Panc1 (cell line): ENCODE measurements at regions not wholly inside any gene's neighbourhood (a gene's known extent, or its start where the extent isn't known, plus 50 kb on each side); places are given as distances from the start of the nearest gene placed in this dataset.

Experiments
- ATAC-seq: fragments of 200-7000 bp; cut with Tn5 transposase; 2 replicates; pipeline ENCODE4 v1.9.1; 2020; ENCODE audit warnings: mild to moderate bottlenecking, moderate library complexity
- BruUV-seq: library from RNA; stranded (reverse); fragments of 400-500 nt; replicated peaks from 2 replicates; lab custom pipeline; 2021; lab: Mats Ljungman, UMichigan
- CTCF ChIA-PET: fragments of 300-600 bp; sonication (Branson Sonifier 250); formaldehyde crosslinking; loops from one replicate; lab custom pipeline; 2022; ENCODE audit warnings: antibody characterized with exemption; lab: Charles Lee
- POLR2A ChIA-PET: fragments of 300-600 bp; sonication (Branson Sonifier 250); formaldehyde crosslinking; loops from one replicate; lab custom pipeline; 2022; ENCODE audit warnings: antibody characterized with exemption; lab: Charles Lee
- DNase-seq: peaks from one replicate; pipeline ENCODE4 v3.0.0-alpha.2; 2010; ENCODE audit warnings: low read depth, low spot score
- H3K27ac ChIP-seq: 2 replicates; pipeline ENCODE4 v1.5.1; 2011; ENCODE audit warnings: mild to moderate bottlenecking, low read length, inconsistent platforms
- H3K27me3 ChIP-seq: fragments of 200-500 bp; sonication (Bioruptor generic); 2 replicates; pipeline ENCODE4 v1.6.0; 2014; ENCODE audit warnings: low read length, inconsistent platforms; ENCODE audit not compliant: control insufficient read depth, insufficient read depth
- H3K36me3 ChIP-seq: fragments of 200-500 bp; sonication (Bioruptor generic); 2 replicates; pipeline ENCODE4 v1.5.1; 2014; ENCODE audit warnings: inconsistent platforms, mild to moderate bottlenecking, low read length, moderate library complexity; ENCODE audit not compliant: control insufficient read depth, insufficient read depth
- H3K4me1 ChIP-seq: 2 replicates; pipeline ENCODE4 v1.5.1; 2011; ENCODE audit warnings: inconsistent platforms, mild to moderate bottlenecking, low read length, moderate library complexity; ENCODE audit not compliant: control insufficient read depth, insufficient read depth
- H3K4me3 ChIP-seq, 2 experiments: 2 replicates each; pipeline ENCODE4 v1.5.1; 2011 to 2012; ENCODE audit warnings: low read depth in 2 of 2, low read length in 2 of 2, mild to moderate bottlenecking in 2 of 2, inconsistent platforms in 1 of 2, moderate library complexity in 1 of 2
- H3K9me3 ChIP-seq: fragments of 200-500 bp; sonication (Bioruptor generic); 2 replicates; pipeline ENCODE4 v1.5.1; 2014; ENCODE audit warnings: low read depth, mild to moderate bottlenecking, inconsistent platforms, low read length, moderate library complexity; ENCODE audit not compliant: control insufficient read depth, insufficient read depth
- POLR2AphosphoS5 ChIP-seq: IDR thresholded peaks from 2 replicates; pipeline ENCODE4 v1.6.1; 2012; ENCODE audit warnings: mild to moderate bottlenecking, low read depth, low read length, moderate library complexity
- SIN3A ChIP-seq: IDR thresholded peaks from 2 replicates; pipeline ENCODE4 v1.6.1; 2012; ENCODE audit warnings: low read depth, mild to moderate bottlenecking, low read length, moderate library complexity, borderline replicate concordance; ENCODE audit not compliant: insufficient read depth
- TCF7L2 ChIP-seq: IDR thresholded peaks from 2 replicates; pipeline ENCODE4 v1.6.1; 2011; ENCODE audit warnings: mild to moderate bottlenecking, low read depth, low read length, inconsistent platforms
- in situ Hi-C: cut with HindIII; loops from 2 replicates; pipeline ENCODE4 v1.10.0; 2016; ENCODE audit warnings: low sequenced_read_pairs, low pct_unique_long_range_greater_than_20kb
- intact Hi-C: fragments of 100-400 bp; cut with micrococcal nuclease; formaldehyde crosslinking; loops from one replicate; pipeline ENCODE4 v1.10.0; 2022; ENCODE audit not compliant: unreplicated experiment
- TF ChIP-seq, protein P1 (sequence below): fragments of 450-650 bp; IDR thresholded peaks from 2 replicates; pipeline ENCODE4 v1.5.1; 2017; ENCODE audit warnings: mild to moderate bottlenecking
- TF ChIP-seq, protein P2 (sequence below), 2 experiments: IDR thresholded peaks; 2 replicates each; pipeline ENCODE4 v1.6.1; 2011 to 2012; ENCODE audit warnings: low read depth in 2 of 2, control low read depth in 1 of 2, low read length in 1 of 2, mild to moderate bottlenecking in 1 of 2, moderate library complexity in 1 of 2; ENCODE audit not compliant: insufficient read depth in 1 of 2

DNA sequence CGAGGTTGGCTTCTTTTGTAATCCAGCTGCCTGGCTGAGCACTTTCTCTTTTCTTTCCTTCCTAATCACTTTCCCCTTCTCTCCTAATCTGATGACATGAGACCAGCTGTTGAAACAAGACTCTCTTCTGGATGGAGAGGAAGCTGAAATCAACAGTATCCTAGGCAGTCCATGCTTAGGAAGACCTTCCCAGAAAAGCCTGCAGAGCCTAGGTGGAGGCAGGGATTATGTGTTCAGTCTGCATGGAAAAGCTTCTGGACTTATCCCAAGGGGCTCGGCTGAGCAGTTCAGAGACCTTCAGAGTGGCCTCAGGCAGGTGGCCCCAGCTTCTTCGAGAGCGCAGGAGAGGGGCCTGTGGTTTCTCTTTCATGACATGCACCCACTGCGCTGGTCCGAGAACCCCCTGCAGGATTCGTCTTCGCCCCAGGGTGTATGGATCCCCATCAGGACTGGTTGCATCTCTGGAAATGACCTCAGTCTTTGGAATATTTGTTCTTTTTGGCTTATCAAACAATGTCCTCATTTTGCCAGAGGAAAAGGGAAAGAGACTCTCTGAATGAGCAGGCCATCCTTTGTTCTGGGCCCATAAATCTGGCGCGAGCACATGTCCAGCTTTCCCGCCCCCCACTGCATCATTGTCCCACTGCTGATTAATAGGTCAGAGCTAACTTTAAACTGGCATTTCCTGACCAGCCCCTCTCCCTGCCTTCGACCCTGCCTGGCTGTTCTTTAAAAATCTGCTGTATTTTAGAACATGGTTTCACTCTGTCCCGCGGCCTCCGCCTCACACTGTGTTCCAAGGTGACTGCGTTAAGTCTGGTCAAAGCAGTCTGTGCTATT, 177.9 kb upstream of the KLF4 start:
- in situ Hi-C loops: no loop called here
- H3K9me3 ChIP-seq: no peaks in the 10 kb centered on the region
- H3K27ac ChIP-seq: no peak overlapping the region
- DNase-seq: no peak
- no peak overlapping the region for H3K4me3 ChIP-seq
- TF ChIP-seq SIN3A: no peak
- TF ChIP-seq, protein P1, sequence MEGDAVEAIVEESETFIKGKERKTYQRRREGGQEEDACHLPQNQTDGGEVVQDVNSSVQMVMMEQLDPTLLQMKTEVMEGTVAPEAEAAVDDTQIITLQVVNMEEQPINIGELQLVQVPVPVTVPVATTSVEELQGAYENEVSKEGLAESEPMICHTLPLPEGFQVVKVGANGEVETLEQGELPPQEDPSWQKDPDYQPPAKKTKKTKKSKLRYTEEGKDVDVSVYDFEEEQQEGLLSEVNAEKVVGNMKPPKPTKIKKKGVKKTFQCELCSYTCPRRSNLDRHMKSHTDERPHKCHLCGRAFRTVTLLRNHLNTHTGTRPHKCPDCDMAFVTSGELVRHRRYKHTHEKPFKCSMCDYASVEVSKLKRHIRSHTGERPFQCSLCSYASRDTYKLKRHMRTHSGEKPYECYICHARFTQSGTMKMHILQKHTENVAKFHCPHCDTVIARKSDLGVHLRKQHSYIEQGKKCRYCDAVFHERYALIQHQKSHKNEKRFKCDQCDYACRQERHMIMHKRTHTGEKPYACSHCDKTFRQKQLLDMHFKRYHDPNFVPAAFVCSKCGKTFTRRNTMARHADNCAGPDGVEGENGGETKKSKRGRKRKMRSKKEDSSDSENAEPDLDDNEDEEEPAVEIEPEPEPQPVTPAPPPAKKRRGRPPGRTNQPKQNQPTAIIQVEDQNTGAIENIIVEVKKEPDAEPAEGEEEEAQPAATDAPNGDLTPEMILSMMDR: no peak
- no peak for TF ChIP-seq POLR2AphosphoS5
- TF ChIP-seq, protein P2, sequence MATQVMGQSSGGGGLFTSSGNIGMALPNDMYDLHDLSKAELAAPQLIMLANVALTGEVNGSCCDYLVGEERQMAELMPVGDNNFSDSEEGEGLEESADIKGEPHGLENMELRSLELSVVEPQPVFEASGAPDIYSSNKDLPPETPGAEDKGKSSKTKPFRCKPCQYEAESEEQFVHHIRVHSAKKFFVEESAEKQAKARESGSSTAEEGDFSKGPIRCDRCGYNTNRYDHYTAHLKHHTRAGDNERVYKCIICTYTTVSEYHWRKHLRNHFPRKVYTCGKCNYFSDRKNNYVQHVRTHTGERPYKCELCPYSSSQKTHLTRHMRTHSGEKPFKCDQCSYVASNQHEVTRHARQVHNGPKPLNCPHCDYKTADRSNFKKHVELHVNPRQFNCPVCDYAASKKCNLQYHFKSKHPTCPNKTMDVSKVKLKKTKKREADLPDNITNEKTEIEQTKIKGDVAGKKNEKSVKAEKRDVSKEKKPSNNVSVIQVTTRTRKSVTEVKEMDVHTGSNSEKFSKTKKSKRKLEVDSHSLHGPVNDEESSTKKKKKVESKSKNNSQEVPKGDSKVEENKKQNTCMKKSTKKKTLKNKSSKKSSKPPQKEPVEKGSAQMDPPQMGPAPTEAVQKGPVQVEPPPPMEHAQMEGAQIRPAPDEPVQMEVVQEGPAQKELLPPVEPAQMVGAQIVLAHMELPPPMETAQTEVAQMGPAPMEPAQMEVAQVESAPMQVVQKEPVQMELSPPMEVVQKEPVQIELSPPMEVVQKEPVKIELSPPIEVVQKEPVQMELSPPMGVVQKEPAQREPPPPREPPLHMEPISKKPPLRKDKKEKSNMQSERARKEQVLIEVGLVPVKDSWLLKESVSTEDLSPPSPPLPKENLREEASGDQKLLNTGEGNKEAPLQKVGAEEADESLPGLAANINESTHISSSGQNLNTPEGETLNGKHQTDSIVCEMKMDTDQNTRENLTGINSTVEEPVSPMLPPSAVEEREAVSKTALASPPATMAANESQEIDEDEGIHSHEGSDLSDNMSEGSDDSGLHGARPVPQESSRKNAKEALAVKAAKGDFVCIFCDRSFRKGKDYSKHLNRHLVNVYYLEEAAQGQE (IDR thresholded peaks at IDR 0.05; ENCODE audit: insufficient read depth in 1 of 2, low read depth in 2 of 2, low read length in 1 of 2): no peak
- TF ChIP-seq TCF7L2: no peak
- POLR2A ChIA-PET: no interaction called here
- CTCF ChIA-PET: no interaction called here
- intact Hi-C loops: no loop called here
- BruUV-seq: no TSS peak
- no peaks in the 10 kb centered on the region for H3K4me1 ChIP-seq
- no peak for ATAC-seq
- no peaks in the 10 kb centered on the region for H3K27me3 ChIP-seq
- no peaks in the 10 kb centered on the region for H3K36me3 ChIP-seq

DNA sequence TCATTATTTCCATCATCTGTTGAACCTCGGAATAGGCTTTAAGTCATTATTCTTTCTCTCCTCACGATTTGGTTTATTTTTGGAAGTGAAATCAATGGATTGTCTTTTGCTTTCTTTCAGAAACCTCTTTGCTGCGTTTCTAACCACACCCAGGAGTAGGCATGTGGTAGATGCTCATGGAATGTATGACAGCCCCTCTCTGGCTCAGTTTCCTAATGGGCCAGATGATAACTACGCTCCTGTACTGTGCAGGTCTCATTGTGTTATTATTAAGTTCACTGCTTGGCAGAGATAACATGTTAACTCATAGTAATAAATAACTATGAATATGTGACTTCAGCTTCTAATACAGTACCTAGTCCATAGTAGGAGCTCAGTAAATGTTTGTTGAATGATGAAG, 175.5 kb upstream of the KLF4 start:
- CTCF ChIA-PET: no interaction called here
- Histone ChIP-seq H3K4me3 (no peak overlapping the region), H3K27ac (no peak overlapping the region), H3K9me3 (no peaks in the 10 kb centered on the region), H3K36me3 (no peaks in the 10 kb centered on the region), H3K4me1 (no peaks in the 10 kb centered on the region), H3K27me3 (no peaks in the 10 kb centered on the region)
- DNase-seq (no peak), ATAC-seq (no peak)
- intact Hi-C loops: no loop called here
- in situ Hi-C loops: no loop called here
- POLR2A ChIA-PET: no interaction called here
- no TSS peak for BruUV-seq
- TF ChIP-seq, protein P1: no peak
- TF ChIP-seq, protein P2 (IDR thresholded peaks at IDR 0.05; ENCODE audit: insufficient read depth in 1 of 2, low read depth in 2 of 2, low read length in 1 of 2): no peak
- TF ChIP-seq SIN3A (no peak), POLR2AphosphoS5 (no peak), TCF7L2 (no peak)
